HCT116 (cell line): ENCODE measurements at regions not wholly inside any gene's neighbourhood (a gene's known extent, or its start where the extent isn't known, plus 50 kb on each side); places are given as distances from the start of the nearest gene placed in this dataset.

ENCODE experiments used
- ATAC-seq: fragments of 200-7000 bp; cut with Tn5 transposase; 2 replicates; pipeline ENCODE4 v1.9.1; 2020; ENCODE audit warnings: mild to moderate bottlenecking, moderate library complexity
- BruUV-seq: library from RNA; stranded (reverse); fragments of 400-500 nt; replicated peaks from 2 replicates; lab custom pipeline; 2021; lab: Mats Ljungman, UMichigan
- CTCF ChIA-PET: fragments of 300-600 bp; sonication (Branson Sonifier 250); formaldehyde crosslinking; loops from one replicate; lab custom pipeline; 2021; ENCODE audit warnings: antibody characterized with exemption; lab: Charles Lee
- POLR2A ChIA-PET: fragments of 300-600, 350-600 bp; sonication (Branson Sonifier 250); formaldehyde crosslinking; loops from one replicate; lab custom pipeline; 2021; ENCODE audit warnings: antibody characterized with exemption; lab: Charles Lee
- RAD21 ChIA-PET, 2 experiments: fragments of 300-600 bp; sonication (Branson Sonifier 250); formaldehyde crosslinking; loops; one replicate each; lab custom pipeline; 2023; ENCODE audit warnings: low total read pairs in 2 of 2; ENCODE audit not compliant: uncharacterized antibody in 2 of 2, unreplicated experiment in 2 of 2, low non-redundant PET in 1 of 2; lab: Charles Lee
- DNase-seq: peaks from one replicate; pipeline ENCODE4 v3.0.0-alpha.2; 2010; ENCODE audit warnings: low read depth, low spot score
- H2AFZ ChIP-seq: fragments of 200-600 bp; shearing (Covaris generic), sonication (generic); 2 replicates; pipeline ENCODE4 v1.6.1; 2017; ENCODE audit warnings: low read depth, mixed run types, mixed read lengths, antibody characterized with exemption, low read length; ENCODE audit not compliant: poor library complexity, severe bottlenecking
- H3K27ac ChIP-seq: 2 replicates; pipeline ENCODE4 v1.5.1; 2012; ENCODE audit warnings: low read depth, low read length
- H3K27me3 ChIP-seq: fragments of 200-600 bp; sonication (generic); 2 replicates; pipeline ENCODE4 v1.6.1; 2016; ENCODE audit warnings: mixed run types, low read length, mixed read lengths; ENCODE audit not compliant: insufficient read depth
- H3K36me3 ChIP-seq, 2 experiments: fragments of 200-500 bp in 1 of 2; fragments of 200-600 bp in 1 of 2; sonication (Bioruptor generic) in 1 of 2; sonication (generic) in 1 of 2; 2 replicates each; pipeline versions ENCODE4 v1.5.1 to v1.6.1; 2014 to 2016; ENCODE audit warnings: low read length in 2 of 2, inconsistent platforms in 1 of 2, mixed read lengths in 1 of 2, mixed run types in 1 of 2; ENCODE audit not compliant: insufficient read depth in 2 of 2, control insufficient read depth in 1 of 2
- H3K4me1 ChIP-seq, 2 experiments: fragments of 200-600 bp in 1 of 2; sonication (generic) in 1 of 2; 2 replicates each; pipeline versions ENCODE4 v1.5.1 to v1.6.1; 2012 to 2017; ENCODE audit warnings: low read length in 2 of 2, inconsistent platforms in 1 of 2, mild to moderate bottlenecking in 1 of 2, mixed read lengths in 1 of 2, mixed run types in 1 of 2, moderate library complexity in 1 of 2; ENCODE audit not compliant: insufficient read depth in 2 of 2, control insufficient read depth in 1 of 2
- H3K4me2 ChIP-seq: fragments of 200-600 bp; sonication (generic); 2 replicates; pipeline ENCODE4 v1.6.1; 2017; ENCODE audit warnings: mixed run types, low read length, mixed read lengths
- H3K4me3 ChIP-seq, 2 experiments: fragments of 200-600 bp in 1 of 2; sonication (generic) in 1 of 2; replicated peaks in 1 of 2; 2 replicates each; pipeline ENCODE4 v1.5.1; 2011 to 2016; ENCODE audit warnings: low read length in 2 of 2, control low read depth in 1 of 2, low read depth in 1 of 2, mild to moderate bottlenecking in 1 of 2, mixed read lengths in 1 of 2, mixed run types in 1 of 2
- H3K79me2 ChIP-seq: fragments of 200-600 bp; sonication (generic); 2 replicates; pipeline ENCODE4 v1.6.1; 2017; ENCODE audit warnings: mild to moderate bottlenecking, mixed run types, low read length, moderate library complexity, mixed read lengths; ENCODE audit not compliant: insufficient read depth
- H3K9ac ChIP-seq: fragments of 200-600 bp; sonication (generic); 2 replicates; pipeline ENCODE4 v1.6.1; 2016; ENCODE audit warnings: low read length, mixed read lengths
- H3K9me2 ChIP-seq: fragments of 200-600 bp; sonication (generic), shearing (Covaris generic); 2 replicates; pipeline ENCODE4 v1.6.1; 2017; ENCODE audit warnings: mixed run types, mild to moderate bottlenecking, moderate library complexity; ENCODE audit not compliant: insufficient read depth
- H3K9me3 ChIP-seq, 2 experiments: fragments of 200-500 bp in 1 of 2; fragments of 200-600 bp in 1 of 2; sonication (Bioruptor generic) in 1 of 2; sonication (generic) in 1 of 2; 2 replicates each; pipeline ENCODE4 v1.6.1; 2014 to 2017; ENCODE audit warnings: low read length in 2 of 2, mixed read lengths in 2 of 2, inconsistent platforms in 1 of 2, low read depth in 1 of 2, mild to moderate bottlenecking in 1 of 2, mixed run types in 1 of 2, moderate library complexity in 1 of 2; ENCODE audit not compliant: control insufficient read depth in 1 of 2, insufficient read depth in 1 of 2
- H4K20me1 ChIP-seq: fragments of 200-600 bp; sonication (generic), shearing (Covaris generic); 2 replicates; pipeline ENCODE4 v1.6.1; 2017; ENCODE audit warnings: mixed run types, mild to moderate bottlenecking, moderate library complexity; ENCODE audit not compliant: insufficient read depth
- CBX3 ChIP-seq: IDR thresholded peaks from 2 replicates; pipeline ENCODE4 v1.6.1; 2012; ENCODE audit warnings: low read depth
- CEBPB ChIP-seq: IDR thresholded peaks from 2 replicates; pipeline ENCODE4 v1.6.1; 2012; ENCODE audit warnings: low read depth
- CTCF ChIP-seq, 3 experiments: fragments of 200-600 bp in 1 of 3; sonication (generic) in 1 of 3; IDR thresholded peaks in 2 of 3; conservative IDR thresholded peaks in 1 of 3; 2 replicates each; pipeline ENCODE4 v1.5.1; 2012 to 2017; ENCODE audit warnings: low read depth in 2 of 3, low read length in 2 of 3, antibody characterized with exemption in 1 of 3, borderline replicate concordance in 1 of 3, control low read depth in 1 of 3, mild to moderate bottlenecking in 1 of 3, mixed read lengths in 1 of 3, mixed run types in 1 of 3, moderate library complexity in 1 of 3; ENCODE audit not compliant: insufficient read depth in 1 of 3
- EGR1 ChIP-seq: IDR thresholded peaks from 2 replicates; pipeline ENCODE4 v1.6.1; 2012; ENCODE audit warnings: low read depth
- ELF1 ChIP-seq: IDR thresholded peaks from 2 replicates; pipeline ENCODE4 v1.6.1; 2012; ENCODE audit warnings: low read depth, borderline replicate concordance
- EZH2phosphoT487 ChIP-seq: fragments of 200-600 bp; IDR thresholded peaks from 2 replicates; pipeline ENCODE4 v1.6.1; 2018; ENCODE audit warnings: antibody characterized with exemption, borderline replicate concordance
- FOSL1 ChIP-seq: IDR thresholded peaks from 2 replicates; pipeline ENCODE4 v1.6.1; 2012; ENCODE audit warnings: low read depth
- POLR2A ChIP-seq: IDR thresholded peaks from 2 replicates; pipeline ENCODE4 v1.7.0; 2011; ENCODE audit warnings: borderline replicate concordance; ENCODE audit not compliant: insufficient read depth, insufficient read length; ENCODE audit errors: extremely low read depth
- RAD21 ChIP-seq: IDR thresholded peaks from 2 replicates; pipeline ENCODE4 v1.6.1; 2012; ENCODE audit warnings: low read depth, mild to moderate bottlenecking
- SIN3A ChIP-seq: IDR thresholded peaks from 2 replicates; pipeline ENCODE4 v1.6.1; 2012; ENCODE audit warnings: low read depth
- SP1 ChIP-seq: IDR thresholded peaks from 2 replicates; pipeline ENCODE4 v1.6.1; 2012; ENCODE audit warnings: low read depth
- SRF ChIP-seq: IDR thresholded peaks from 2 replicates; pipeline ENCODE4 v1.6.1; 2012; ENCODE audit warnings: low read depth
- TCF7L2 ChIP-seq: IDR thresholded peaks from 2 replicates; pipeline ENCODE4 v1.7.0; 2011; ENCODE audit warnings: borderline replicate concordance, inconsistent platforms; ENCODE audit not compliant: insufficient read depth, insufficient read length; ENCODE audit errors: extremely low read depth
- YY1 ChIP-seq: IDR thresholded peaks from 2 replicates; pipeline ENCODE4 v1.6.1; 2011; ENCODE audit warnings: low read length, low read depth, moderate library complexity, mild to moderate bottlenecking; ENCODE audit not compliant: insufficient replicate concordance; ENCODE audit errors: extremely low read depth
- ZFX ChIP-seq: fragments of 450-650 bp; IDR thresholded peaks from 2 replicates; pipeline ENCODE4 v1.6.1; 2017
- ZNF274 ChIP-seq: fragments of 200-500 bp; sonication (Bioruptor generic); IDR thresholded peaks from 2 replicates; pipeline ENCODE4 v1.6.1; 2014; ENCODE audit warnings: mild to moderate bottlenecking, low read depth, low read length, inconsistent platforms
- intact Hi-C: fragments of 100-400 bp; cut with micrococcal nuclease; formaldehyde crosslinking; loops from 2 replicates; pipeline ENCODE4 v1.10.0; 2022
- TF ChIP-seq, protein P1 (sequence below): IDR thresholded peaks from 2 replicates; pipeline ENCODE4 v1.6.1; 2011; ENCODE audit warnings: mild to moderate bottlenecking, low read length, moderate library complexity; ENCODE audit not compliant: insufficient replicate concordance; ENCODE audit errors: extremely low read depth
- TF ChIP-seq, protein P2 (sequence below): IDR thresholded peaks from 2 replicates; pipeline ENCODE4 v1.6.1; 2012
- TF ChIP-seq, protein P3 (sequence below): IDR thresholded peaks from 2 replicates; pipeline ENCODE4 v1.6.1; 2012
- TF ChIP-seq, protein P4 (sequence below): IDR thresholded peaks from 2 replicates; pipeline ENCODE4 v1.6.1; 2012; ENCODE audit warnings: low read depth

DNA sequence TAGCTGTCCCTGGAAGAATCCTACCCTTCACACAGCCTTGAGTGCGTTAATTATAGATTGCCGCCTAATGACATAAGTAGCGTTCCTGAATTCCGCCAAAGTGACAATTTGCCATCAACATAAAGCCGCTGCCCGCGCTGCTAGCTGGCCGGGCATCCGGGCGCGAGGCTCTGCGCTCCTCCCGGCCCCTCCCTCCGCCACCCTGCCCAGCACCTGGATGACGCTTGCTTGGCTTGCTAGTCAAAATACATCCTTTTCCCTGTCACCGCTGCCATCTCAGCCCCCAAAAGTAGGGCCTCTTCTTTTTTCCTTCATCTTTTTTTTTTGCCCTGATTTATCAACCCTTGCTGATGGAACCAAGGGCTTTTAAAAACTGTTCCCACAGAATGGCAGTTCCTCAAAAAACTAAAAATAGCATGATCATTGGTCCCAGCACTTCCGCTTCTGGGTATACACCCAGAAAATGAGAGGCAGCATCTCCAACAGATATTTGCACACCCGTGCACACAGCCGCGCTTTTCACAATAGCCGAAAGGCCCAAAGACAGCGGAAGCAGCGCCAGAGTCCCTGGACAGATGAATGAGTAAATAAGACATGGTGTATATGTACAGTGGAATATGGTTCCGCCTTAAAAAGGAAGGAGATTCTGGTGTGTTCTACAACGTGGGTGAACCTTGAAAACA, 235.2 kb downstream of the BCL11B start:
- H3K79me2 ChIP-seq, result no peaks in the 10 kb centered on the region
- no peaks in the 10 kb centered on the region for H4K20me1 ChIP-seq
- no TSS peak for BruUV-seq
- ChIA-PET POLR2A (no interaction called here), CTCF (no interaction called here)
- H2AFZ ChIP-seq, result peak overlapping the region; percentile 81
- no peak overlapping the region for H3K9ac ChIP-seq
- no peak for DNase-seq
- intact Hi-C loops, result loop anchor here (5.0 kb wide), 1 partner anchor 236 kb away; the partner anchor contains the start of gene BCL11B
- TF ChIP-seq, protein P1, sequence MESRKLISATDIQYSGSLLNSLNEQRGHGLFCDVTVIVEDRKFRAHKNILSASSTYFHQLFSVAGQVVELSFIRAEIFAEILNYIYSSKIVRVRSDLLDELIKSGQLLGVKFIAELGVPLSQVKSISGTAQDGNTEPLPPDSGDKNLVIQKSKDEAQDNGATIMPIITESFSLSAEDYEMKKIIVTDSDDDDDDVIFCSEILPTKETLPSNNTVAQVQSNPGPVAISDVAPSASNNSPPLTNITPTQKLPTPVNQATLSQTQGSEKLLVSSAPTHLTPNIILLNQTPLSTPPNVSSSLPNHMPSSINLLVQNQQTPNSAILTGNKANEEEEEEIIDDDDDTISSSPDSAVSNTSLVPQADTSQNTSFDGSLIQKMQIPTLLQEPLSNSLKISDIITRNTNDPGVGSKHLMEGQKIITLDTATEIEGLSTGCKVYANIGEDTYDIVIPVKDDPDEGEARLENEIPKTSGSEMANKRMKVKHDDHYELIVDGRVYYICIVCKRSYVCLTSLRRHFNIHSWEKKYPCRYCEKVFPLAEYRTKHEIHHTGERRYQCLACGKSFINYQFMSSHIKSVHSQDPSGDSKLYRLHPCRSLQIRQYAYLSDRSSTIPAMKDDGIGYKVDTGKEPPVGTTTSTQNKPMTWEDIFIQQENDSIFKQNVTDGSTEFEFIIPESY, result no peak
- TF ChIP-seq ZFX (no peak), CBX3 (no peak), ELF1 (no peak), ZNF274 (no peak), CEBPB (no peak), TCF7L2 (no peak), SRF (no peak), EZH2phosphoT487 (no peak), YY1 (no peak), RAD21 (no peak), SIN3A (no peak), EGR1 (no peak), POLR2A (no peak), CTCF (IDR thresholded peaks at IDR 0.05 in 2 of 3, conservative IDR thresholded peaks at IDR 0.05 in 1 of 3; ENCODE audit: borderline replicate concordance in 1 of 3, insufficient read depth in 1 of 3, low read depth in 2 of 3, low read length in 2 of 3) (no peak), FOSL1 (no peak), SP1 (no peak)
- TF ChIP-seq, protein P2, sequence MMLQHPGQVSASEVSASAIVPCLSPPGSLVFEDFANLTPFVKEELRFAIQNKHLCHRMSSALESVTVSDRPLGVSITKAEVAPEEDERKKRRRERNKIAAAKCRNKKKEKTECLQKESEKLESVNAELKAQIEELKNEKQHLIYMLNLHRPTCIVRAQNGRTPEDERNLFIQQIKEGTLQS, result no peak
- TF ChIP-seq, protein P3, sequence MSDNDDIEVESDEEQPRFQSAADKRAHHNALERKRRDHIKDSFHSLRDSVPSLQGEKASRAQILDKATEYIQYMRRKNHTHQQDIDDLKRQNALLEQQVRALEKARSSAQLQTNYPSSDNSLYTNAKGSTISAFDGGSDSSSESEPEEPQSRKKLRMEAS, result no peak
- TF ChIP-seq, protein P4, sequence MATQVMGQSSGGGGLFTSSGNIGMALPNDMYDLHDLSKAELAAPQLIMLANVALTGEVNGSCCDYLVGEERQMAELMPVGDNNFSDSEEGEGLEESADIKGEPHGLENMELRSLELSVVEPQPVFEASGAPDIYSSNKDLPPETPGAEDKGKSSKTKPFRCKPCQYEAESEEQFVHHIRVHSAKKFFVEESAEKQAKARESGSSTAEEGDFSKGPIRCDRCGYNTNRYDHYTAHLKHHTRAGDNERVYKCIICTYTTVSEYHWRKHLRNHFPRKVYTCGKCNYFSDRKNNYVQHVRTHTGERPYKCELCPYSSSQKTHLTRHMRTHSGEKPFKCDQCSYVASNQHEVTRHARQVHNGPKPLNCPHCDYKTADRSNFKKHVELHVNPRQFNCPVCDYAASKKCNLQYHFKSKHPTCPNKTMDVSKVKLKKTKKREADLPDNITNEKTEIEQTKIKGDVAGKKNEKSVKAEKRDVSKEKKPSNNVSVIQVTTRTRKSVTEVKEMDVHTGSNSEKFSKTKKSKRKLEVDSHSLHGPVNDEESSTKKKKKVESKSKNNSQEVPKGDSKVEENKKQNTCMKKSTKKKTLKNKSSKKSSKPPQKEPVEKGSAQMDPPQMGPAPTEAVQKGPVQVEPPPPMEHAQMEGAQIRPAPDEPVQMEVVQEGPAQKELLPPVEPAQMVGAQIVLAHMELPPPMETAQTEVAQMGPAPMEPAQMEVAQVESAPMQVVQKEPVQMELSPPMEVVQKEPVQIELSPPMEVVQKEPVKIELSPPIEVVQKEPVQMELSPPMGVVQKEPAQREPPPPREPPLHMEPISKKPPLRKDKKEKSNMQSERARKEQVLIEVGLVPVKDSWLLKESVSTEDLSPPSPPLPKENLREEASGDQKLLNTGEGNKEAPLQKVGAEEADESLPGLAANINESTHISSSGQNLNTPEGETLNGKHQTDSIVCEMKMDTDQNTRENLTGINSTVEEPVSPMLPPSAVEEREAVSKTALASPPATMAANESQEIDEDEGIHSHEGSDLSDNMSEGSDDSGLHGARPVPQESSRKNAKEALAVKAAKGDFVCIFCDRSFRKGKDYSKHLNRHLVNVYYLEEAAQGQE, result no peak
- TF ChIP-seq, all 23 proteins: peak for 0
- Histone ChIP-seq H3K36me3 (no peaks in the 10 kb centered on the region), H3K4me3 (no peak overlapping the region), H3K4me2 (peak overlapping the region; percentile 61; the same call in 1 of the 2 replicates), H3K27me3 (no peaks in the 10 kb centered on the region), H3K27ac (no peak overlapping the region; the same call in 1 of the 2 replicates), H3K4me1 (peaks cover 10 to 13% of the 10 kb centered on the region in 2 experiments), H3K9me3 (no peaks in the 10 kb centered on the region), H3K9me2 (no peaks in the 10 kb centered on the region)
- no peak for ATAC-seq
- RAD21 ChIA-PET, result no interaction called here
